Myocyte (in vitro differentiated cells): ENCODE measurements at regions not wholly inside any gene's neighbourhood (a gene's known extent, or its start where the extent isn't known, plus 50 kb on each side); places are given as distances from the start of the nearest gene placed in this dataset.
A peak's percentile ranks its signal among the peaks of the same experiment; 100 is the strongest.
"Not testable (repeated sequence)": the region's sequence is repeated elsewhere in the genome, so short reads cannot be mapped to it uniquely, and the experiment has no call there.

Experiments used
- DNase-seq: peaks from one replicate; pipeline ENCODE4 v3.0.0-alpha.2; 2012; ENCODE audit warnings: low read depth

DNA sequence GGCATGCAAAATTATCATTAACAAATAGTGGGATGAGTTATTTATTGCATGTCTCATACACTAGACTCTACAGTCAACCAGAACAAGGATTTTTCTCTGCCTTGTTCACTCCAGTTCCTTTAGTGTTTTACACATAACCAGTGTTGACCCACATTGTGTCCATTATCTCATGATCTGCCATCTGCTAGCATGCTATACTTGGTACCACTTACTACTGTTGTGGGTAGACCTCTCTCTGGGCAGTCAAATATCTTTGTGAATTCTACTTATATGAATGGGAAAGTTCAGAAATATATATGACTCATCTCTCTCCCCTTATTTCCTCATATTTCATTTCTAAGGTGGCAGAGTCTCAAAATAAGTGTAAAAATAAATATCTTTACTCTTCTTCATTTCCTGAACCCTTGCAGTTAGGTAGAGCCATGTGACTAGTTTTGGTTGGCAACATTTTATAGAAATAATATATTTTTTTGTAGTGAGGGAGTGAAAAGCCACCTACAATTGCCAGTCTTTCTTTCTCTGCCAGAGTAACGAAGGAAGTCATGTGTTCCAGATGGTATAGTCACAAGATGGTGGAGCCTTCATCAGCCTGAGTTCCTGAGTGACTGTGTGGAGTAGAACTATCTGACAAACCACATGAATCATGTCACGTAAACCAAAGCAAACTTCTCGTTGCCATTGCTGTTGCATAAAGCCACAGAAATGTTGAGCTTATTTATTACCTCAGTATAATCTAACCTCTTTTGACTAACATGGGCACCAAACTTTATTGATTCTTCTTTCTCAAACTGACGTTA, 704.0 kb downstream of the RNF144A start:
- DNase-seq = no peak

DNA sequence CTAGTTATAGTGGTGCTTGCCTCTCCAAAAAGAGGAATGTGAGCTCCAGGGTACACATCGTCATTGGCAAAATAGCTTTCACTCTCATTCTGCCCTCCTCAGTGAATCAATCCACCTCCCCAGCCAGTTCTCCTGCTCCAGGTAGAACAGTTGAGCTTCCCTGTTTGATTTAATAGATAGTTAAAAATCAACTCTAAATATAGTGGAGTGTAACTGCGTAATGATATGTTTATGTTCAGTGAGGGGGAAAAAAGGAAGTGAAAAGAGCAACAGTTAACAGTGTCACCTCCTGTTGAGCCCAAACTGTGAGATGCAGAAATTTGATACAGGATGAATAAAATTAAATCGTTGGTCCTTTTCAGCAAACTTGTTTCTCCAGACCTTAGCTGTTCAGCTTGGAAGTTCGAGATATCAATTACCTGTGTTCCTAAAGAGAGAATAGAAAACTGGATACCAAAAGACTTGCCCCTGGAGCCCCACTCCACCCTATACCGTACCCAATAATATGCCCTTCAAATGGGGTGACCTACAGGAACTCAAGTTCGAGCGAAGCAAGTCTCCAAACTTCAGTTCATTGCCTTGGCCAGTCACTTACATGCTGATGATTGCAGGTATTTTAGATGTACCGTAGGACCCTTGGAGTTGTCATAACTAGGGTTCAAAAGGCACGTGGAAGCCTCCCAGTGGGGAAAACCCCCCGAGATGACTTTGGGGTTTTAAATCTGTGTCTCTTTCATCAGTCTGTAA, 708.4 kb downstream of the RNF144A start:
- DNase-seq = no peak

DNA sequence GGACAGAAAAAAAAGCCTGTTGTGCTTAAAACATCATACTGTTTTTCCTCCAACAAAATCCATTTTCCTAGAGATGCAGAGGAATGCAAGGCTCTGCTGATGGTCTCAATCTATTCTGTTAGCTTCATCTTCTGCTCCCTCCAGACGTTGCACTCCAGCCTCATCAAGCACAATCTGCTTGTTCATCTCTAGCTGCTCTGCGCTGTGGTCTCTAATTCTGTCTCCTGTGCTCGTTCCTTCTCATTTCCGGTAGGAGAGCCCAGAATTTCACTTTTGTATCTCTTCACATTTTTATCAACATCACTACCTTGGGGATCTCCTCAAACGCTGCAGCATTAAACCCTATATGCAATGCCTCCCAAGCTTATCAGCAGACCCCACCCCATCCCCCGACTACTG, 708.9 kb downstream of the RNF144A start:
- DNase-seq = no peak

DNA sequence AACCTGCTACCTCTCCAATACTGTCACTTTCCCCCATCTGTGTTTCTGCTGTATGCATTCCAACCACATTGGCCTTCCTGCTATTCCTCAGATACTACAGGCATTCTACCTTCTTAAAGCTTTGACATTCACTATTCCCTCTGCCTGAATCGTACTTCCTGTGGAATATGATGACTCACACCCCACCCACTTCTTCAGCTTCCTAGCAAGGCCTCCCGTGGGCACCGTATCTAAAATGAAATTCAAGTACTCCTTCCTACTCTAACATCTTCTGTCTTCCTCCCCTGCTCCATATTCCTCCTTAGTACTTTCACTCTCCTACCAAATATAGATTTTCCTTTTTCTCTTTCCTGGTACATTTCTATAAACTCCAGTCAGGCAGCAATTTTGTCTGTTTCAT, 710.4 kb downstream of the RNF144A start:
- no peak for DNase-seq

DNA sequence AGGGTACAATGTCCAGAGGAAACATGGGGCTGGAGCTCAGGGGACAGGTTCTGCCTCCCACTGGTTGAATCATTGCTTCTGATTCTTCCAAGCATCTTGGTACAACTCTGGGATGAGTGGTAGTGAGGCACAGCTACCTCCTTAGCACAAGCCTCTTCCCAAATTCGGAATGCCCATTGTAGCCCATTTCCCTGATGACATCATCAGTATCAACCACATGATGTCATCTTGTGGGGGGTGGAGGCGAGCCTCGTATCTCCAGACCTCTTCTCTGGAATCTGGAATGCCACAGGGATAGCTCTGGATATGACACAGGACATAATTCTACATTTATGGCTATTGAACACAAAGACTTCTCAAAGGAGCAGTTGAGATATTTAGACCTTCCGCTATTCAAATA, 715.2 kb downstream of the RNF144A start:
- DNase-seq = no peak

DNA sequence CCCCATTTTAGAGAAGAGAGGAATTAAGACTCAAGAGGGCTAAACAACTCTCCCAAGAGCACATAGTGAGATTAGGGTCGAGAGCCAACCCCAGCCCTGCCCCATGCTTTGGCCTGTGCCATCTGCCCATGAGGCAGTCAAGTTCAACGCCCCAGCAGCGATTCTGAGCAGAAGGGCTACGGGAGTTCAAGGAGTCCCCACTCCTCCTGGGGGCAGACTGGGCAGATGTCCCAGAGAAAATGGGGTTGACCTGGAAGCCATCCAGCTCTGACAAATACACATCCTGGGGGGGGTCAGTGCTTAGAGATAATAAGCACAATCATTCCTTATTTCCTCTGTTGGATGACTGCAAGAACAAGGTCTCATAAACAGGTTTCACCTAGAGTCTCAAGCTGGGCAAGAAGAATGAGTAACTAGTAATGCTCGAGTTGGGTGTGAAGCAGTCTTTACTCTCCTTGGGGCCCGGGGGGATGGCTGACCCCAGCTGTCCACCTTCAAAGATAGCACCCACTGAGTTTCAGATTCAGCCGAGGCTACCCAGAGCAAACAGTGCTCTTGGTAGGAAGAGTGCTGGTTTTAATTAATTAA, 716.4 kb downstream of the RNF144A start:
- DNase-seq = no peak

DNA sequence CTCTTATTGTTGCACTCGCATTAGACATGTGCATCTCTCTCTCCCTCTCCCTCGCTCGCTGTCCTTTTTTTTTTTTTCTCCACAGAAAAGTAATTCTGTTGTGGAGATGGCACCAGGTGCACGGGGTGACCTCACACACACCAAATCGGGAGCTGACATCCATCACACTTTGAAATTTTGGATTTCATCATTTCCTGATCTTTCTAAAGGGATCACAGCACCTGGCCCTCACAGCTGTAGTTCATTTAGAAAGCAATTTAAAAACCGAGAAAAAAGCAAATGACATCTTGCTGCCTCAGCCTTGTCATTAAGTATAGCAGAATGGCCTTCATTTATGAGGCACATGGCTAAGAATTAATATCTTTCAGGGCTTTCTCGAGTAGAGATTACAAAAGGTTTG, 717.2 kb downstream of the RNF144A start:
- DNase-seq = no peak

DNA sequence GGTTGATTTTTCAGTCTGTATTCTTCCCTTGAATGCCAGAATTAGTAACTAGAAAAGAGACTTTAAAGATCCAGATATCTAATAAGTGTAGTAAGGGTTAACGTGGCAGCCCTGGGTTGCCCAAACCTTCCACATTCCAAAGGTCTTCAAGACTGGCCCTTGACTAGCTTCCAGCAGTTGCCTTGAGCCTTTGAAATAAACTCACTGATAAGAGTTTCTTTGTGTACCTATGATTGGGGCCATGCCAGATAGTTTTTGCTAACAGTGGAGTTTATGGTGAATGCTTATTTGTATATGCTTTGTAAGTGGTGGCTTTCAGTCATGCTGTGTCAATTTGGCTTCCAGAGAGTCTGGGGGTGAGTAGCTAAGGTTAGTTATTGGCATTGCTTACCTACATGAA, 722.3 kb downstream of the RNF144A start:
- DNase-seq = no peak

DNA sequence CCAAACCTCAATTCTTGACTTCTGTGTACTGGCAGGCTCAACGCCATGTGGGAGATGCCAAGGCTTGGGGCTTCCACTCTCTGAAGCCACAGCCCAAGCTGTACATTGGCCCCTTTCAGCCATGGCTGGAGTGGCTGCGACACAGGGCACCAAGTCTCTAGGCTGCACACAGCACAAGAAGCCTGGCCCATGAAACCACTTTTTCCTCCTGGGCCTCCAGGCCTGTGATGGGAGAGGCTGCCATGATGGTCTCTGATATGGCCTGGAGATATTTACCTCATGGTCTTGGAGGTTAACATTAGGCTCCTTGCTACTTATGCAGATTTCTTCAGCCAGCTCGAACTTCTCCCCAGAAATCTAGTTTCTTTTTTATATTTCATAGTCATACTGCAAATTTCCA, 724.1 kb downstream of the RNF144A start:
- not testable (repeated sequence) for DNase-seq

DNA sequence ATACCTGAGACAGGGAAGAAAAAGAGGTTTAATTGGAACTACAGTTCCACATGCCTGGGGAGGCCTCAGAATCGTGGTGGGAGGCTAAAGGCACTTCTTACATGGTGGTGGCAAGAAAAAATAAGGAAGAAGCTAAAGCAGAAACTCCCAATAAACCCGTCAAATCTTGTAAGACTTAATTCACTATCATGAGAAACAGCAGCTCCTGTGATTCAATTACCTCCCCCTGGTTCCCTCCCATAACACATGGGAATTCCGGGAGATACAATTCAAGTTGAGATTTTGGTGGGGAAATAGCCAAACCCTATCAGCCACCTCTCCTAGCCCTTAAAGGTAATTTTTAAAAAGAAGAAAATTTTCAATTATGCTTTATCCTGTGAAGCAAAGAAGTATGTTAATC, 728.8 kb downstream of the RNF144A start:
- DNase-seq = no peak

DNA sequence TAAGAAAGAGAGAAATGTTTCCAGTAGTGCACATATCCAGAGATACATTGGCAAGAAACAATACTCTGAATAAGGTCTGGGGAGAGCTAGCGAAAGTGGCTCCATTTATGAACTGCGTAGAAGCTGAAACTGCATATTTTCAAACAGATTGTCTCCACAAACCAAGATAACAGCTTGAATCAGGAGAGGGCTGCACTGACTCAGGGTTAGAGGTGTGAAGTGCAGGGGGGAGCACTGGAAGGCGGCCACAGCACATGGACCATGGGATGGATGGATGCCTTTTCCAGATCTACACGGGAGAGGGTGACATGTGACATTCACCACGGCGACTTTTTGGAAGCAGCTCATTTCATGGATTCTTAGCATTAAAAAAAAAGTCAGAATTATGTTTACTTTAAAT, 729.4 kb downstream of the RNF144A start:
- no peak for DNase-seq

DNA sequence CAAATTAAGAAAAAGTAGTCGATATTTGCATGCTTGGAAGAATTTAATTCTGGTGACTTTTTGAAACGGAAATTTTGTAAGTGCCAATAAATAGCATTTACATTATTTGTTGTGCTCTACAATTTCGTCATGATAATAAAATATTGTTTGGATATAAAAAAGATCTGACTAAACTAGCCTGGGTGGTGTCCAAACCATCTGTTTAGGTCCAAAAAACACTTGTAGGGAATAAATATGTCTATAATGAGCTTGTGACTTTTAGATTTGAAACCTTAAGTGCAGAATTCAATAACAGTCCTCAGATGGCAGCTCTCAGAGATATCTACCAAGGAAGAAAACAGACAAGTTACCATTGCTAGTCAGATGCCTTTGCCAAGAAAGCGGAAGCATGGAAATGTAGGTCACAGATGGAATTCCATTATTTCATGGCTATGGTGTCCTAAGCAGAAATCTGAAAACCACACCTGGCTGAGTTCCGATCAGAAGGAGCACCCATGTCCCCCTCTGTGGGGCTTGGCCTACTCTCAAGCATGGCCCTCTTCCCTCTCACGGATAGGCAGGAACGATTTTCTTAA, 731.1 kb downstream of the RNF144A start:
- no peak for DNase-seq

DNA sequence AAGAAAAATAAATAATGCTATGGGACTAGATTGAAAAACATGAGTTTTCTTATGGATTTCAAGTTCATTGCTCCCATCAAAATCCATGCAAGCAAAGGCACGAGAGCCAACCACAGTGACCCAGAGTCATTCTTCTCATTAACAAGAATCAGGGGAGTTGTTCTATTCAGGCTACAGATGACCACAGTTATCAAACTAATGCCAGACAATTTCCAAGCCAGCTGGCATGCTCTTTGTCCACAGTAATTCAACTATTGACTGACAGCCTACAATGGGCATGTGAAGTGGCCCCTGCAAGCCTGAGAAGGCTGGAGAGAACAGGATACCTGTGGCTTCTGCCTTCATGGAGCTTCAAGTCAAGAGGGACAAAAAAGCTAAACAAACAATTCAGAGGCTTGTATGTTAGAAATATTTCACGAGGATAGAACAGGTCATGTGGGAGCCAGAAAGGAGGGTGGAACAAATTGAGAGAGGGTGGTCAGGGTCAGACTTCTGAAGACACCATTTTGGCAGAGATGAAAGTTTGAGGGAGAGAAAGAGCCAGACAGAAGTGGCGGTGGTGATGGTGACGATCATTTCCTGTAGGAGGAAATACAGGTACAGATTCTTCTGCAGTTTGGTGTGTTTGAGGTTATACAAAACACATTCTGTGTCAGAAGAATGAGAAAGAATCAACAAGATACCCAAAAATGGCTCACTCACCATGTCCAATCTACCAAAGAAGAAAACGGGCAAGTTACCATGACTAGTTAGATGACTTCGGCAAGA, 732.4 kb downstream of the RNF144A start:
- DNase-seq = peak; percentile 4

DNA sequence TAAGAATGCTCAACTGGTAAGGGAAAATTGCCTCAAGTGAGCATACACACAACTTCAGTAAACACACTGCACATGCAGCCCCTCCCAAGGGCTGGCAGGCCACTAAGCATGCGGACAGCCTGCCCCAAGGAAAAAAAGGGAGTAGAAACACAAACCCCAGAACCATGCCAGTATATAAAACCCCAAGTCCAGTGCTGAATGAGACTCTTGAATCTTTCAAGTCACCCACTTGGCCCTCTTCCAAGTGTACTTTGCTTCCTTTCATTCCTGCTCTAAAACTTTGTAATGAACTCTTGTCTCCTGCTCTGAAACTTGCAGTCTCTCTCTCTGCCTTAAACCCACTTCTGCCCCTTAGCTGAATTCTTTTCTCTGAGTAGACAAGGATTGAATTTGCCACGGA, 736.4 kb downstream of the RNF144A start:
- no peak for DNase-seq

DNA sequence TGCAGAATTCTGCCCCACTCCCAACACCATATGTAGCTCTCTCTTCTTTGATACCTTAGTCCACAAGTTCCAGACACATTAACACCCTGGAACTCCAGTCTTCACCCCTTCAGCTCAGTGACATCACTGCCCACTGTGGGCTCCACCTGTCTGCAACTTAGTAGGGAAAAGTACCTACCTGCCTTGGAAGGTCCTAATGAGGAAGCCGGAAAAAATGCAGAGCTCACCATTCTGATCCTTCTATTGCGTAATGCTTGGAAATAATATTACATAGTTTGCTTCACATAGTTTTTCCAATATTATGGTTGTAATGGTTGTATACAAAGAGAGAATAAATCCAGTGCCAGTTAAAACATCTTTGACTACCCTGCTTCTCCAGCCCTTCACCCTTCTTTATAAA, 738.4 kb downstream of the RNF144A start:
- DNase-seq = no peak

DNA sequence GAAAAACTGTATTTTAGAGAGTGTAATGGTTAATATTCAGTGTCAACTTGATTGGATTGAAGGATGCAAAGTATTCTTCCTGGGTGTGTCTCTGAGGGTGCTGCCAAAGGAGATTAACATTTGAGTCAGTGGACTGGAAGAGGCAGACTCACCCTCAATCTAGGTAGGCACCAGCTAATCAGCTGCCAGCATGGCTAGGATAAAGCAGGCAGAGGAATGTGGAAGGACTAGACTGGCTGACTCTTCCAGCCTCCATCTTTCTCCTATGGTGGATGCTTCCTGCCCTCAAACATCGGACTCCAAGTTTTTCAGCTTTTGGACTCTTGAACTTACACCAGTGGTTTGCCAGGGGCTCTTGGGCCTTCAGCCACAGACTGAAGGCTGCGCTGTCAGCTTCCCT, 740.3 kb downstream of the RNF144A start:
- DNase-seq = not testable (repeated sequence)

DNA sequence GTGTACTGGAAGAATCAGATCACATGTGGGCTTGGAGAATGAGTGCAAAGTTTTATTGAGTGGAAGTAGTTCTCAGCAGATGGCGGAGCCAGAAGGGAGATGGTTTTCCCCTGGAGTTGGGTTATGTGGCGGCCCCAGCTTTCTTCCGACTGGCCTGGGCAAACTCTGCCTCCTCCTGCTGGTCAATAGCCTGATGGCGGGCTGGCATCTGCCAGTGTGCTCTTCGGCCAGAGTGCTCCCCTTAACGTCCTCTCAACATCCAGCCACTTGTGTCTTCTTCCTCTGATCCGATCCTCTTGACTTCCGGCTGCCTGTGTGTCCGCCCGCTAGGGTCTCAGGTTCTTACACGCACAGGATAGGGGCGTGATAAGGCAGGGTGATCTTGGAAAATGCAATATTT, 741.3 kb downstream of the RNF144A start:
- DNase-seq = no peak

DNA sequence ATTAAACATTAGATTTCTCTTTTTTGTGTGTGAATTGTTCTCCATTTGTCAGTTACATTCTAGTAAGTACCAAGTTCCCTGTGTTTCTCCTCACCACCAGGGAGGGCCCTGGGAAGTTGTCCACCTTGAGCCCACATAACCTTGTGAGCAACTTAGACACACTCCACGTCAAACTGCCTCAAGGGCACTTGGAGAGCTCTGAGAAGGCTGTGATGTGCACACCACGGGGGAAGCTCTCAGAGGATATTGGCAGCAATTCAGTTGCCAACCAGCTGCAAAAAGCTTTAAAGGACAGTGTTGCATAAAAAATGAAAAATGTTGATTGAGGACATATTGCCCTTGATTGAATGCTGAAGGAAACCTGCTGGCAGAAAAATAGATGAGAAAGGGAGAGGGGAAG, 743.6 kb downstream of the RNF144A start:
- DNase-seq = no peak

DNA sequence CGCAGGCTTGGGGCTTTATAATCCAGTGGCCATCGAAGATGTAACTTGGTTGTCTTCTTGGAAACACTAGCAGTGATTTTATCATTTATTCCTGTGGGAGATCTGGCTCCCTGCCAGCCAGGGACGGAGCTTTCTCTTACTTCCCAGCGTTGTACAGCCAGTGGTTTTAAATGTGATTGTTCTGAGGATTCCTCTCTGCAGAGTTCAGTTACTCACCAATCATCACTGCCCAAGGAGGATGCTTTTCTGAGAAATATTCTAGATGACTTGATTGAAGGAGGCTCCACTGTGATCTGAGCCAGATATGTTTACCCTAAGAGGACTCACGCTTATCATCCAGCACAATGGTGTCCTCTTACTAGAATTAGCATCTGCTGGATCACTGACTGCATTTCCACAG, 744.3 kb downstream of the RNF144A start:
- no peak for DNase-seq

DNA sequence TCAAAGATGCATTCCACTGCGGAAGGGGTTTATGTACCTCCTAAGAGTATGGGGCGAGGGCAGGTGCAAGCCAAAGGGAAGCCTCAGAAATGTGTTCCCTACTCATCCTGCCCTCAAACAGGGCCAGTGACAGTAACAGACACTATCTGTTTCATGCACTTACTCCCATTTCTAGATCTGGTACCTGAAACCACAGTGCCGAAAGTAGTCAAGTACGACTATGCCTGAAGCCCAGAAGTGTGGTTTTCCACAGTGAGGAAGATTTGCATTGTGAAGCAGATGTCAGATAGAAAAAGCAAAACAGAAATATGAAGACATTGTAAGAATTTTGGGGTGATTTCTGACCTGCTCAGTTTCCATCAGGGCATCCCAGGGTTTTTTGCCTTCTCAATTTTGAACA, 748.7 kb downstream of the RNF144A start:
- no peak for DNase-seq

DNA sequence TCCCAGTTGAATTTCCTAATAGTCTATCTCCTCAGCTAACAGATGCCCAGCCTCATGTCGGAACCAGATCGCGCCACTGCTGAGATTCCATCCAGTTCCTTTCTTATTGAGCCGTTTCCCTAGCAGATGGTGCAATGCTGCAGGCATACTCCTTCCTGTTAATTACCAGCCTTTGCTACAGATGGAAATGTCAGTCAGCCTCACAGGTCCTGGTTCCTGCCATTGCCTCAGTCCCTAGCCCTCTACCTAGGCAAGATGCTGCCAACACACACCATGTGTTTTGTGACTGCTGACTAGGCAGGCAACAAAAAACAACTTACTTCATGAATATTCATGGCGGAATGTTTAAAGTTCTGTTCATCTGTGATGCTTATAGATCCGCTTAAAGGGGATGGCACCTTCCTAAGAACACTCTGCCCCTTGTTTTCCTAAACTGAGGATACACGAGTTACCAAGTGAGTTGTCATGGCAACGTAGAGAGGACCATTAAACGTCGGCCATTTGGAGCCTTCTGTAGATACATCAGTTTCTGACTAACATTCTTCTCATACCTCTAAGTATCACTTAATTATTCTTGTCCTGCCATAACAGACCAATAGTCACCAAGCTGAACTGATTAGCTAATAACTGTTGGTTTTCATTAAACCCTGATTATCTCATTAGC, 749.5 kb downstream of the RNF144A start:
- no peak for DNase-seq
